NCI-H1105 (cell line): ENCODE measurements at regions not wholly inside any gene's neighbourhood (a gene's known extent, or its start where the extent isn't known, plus 50 kb on each side); places are given as distances from the start of the nearest gene placed in this dataset.

Experiments
- DNase-seq: peaks from one replicate; lab custom pipeline; 2025; lab: John Stamatoyannopoulos, UW

DNA sequence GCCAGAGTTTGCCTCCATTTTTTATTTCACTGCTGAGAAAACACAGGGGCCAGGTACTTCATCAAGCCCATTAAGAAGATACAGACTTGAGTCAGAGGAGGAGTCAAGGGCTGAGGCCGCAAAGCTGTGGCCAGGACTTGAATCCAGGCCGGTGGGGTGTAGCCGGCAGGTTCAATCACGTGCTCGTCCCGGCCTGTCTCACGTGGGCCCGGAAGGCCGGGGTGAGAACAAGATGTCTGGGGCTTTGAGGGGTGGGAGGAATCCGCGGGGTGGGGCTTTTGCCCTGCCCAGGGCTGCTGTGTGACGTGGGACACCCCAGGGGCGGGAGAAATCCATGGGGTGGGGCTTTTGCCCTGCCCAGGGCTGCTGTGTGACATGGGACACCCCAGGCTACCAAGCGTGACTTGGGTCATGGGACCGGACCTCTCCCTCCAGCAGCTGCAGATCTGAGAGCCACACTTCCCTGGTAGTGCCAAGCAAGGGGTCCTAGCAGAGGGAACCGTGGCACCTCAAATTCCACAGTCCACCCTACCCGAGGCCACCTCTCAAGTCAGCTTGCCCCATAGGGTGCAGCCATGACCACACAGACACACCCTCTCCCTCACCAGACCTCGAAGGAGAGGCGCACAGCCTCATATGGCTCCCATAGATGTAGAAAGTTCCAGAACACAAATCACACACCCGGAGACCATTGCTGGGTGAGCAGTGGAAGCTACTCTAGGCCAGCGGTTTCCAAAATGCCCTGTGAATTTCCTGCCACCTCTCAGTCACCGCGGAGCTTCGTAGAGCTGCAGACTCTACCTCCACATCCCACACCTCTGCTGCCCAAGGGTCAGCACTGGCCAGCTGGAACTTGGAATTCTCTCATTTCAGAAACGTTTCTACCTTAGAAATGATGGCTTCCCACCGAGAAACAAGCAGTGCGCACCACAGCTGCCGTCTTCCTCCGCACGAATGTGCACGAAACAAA is 156.1 kb downstream of the DLL1 start:
- no peak for DNase-seq

DNA sequence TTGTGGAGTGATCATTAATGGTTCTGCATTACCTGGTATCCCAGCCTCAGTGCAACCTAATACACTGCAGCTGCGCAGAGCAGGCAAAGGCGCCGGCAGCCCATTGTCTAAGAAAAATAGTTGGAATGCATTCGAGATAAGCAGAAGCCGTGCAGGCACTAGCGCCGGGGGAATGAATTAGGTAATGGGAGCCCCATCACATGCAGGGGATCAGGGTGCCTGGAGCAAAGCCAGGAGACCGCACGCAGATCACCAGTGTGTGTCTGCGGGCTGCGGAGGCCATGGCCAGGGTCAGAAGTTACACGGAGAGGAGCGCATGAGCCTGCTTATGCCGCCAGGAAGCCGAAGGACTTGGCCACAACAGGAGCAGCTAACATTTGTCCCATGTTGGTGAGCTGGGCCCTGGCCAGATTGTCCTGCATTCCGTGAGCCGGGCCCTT is 156.8 kb downstream of the DLL1 start:
- peak; percentile 92 for DNase-seq

DNA sequence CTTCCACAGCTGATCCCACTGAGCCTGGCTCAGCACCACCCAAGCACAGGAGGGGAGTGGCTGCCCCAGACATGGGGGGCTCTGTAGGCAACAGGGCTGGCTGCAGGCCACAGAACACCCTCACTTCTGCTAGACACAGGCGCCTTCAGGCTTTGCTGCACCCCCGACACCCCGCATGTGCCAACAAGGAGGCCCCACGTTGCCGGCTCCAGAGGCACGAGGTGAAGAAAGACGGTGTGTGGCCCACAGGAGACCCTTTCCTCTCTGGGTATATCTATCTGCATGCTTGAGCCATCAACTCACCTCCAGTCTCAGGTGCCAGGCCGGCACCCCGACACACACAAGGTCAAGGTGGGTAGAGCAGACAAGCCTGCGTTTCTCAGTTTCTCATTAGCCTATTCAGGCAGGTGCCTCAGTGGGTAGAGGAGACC is 158.3 kb downstream of the DLL1 start:
- no peak for DNase-seq

DNA sequence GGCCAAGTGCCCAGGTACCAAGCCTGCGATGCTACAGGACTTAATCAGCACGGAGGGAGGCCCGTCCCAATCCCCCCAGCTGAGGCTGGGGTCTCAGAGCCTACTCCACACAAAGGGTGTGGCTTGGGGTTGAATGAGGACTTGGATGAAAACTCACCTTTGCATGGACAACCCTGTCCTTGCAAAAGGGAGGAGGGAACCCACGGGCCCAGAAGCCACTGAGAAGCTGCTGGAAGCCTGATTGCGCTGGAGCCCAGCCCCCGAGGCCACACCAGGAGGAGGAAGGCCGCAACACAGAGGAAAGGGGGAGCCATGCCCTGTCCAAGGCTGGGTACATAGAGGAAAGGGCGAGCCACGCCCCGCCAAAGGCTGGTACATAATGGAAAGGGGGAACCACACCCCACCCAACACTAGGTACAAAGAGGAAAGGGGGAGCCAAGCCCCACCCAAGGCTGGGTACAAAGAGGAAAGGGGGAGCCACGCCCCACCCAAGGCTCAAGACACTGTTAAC is 158.8 kb downstream of the DLL1 start:
- no peak for DNase-seq

DNA sequence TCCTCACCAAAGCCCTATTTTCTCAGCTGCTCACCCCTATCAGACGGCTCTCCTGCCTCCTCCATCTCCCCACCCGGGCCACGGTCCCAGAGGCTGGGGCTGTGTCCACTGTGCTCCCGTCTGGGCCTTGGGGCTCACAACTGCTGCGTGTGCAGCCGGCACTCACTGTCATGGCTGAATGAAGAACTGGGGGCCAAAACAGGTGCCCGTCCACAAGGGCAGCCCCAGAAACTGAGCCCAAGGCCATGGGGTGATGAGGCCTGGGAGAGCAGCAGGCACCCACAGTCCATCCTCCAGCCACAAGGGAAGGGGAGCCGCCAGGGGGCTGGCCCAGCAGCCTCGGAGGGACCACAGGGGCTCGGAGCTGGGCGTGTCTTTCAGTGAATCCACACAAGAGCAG is 159.5 kb downstream of the DLL1 start:
- no peak for DNase-seq

DNA sequence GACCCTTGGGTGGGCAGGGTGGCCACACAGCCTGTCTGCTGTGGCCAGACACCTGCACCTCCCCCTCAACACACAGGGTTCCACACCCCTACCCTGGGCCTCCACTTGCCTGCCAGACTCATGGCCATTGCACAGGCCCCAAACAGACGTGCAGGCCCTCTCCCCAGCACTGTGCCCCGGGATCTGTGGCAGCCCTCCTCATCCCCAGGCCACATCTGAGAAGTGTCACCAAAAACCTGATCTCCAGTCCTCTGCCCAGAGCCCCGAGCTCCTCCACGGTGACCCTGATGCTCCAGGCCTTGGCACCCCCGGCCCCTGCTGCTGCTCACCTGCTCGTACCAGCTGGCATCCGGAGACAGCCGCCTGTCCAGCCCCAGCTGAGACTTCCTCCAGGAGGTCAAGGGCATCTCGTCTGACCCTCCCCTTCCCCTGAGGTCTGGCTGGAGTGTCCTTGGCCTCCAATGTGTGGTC is 160.1 kb downstream of the DLL1 start:
- DNase-seq, result no peak

DNA sequence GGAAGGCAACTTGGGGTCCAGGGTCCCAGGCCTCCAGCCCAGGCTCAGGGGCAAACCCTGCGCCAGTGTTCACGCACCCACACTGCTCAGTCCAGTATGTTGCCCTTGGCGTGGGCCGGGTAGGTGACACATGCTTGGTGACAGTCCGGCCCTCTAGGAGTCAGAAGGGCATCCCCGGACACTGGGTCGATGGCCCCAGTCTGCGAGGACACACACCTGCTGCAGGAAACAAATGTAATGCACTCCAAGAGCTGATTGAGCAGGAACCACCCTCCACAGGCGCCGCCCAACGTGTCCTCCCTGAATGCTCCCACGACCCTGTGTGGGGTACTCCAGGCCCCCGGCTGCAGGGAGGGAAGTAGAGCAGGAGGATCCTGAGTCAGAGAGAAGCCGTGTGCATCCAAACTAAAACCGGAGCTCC is 160.7 kb downstream of the DLL1 start:
- DNase-seq, result no peak

DNA sequence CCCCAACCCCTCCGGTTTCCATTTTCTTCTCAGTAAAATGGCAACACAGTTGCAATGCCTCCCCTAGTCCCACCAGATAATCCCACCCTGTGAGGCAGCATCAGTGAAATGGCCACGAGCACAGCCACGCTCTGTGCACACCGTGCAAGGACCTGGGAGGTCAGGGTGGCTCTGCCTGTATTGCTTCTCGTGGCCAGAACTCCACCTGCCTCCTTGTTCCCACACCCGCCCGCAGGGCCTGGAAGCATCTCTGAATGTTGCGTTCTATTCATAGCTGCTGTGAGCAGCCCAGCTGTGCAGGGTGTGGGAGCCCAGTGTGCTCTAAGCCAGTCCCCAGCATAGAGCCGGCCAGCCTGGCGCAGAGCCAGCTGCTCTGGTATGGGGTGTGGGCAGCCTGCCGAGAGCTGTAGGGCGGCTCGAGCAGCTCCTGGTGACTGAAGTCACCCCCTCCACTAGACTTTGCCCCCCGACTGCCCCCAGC is 161.1 kb downstream of the DLL1 start:
- peak; percentile 98 for DNase-seq

DNA sequence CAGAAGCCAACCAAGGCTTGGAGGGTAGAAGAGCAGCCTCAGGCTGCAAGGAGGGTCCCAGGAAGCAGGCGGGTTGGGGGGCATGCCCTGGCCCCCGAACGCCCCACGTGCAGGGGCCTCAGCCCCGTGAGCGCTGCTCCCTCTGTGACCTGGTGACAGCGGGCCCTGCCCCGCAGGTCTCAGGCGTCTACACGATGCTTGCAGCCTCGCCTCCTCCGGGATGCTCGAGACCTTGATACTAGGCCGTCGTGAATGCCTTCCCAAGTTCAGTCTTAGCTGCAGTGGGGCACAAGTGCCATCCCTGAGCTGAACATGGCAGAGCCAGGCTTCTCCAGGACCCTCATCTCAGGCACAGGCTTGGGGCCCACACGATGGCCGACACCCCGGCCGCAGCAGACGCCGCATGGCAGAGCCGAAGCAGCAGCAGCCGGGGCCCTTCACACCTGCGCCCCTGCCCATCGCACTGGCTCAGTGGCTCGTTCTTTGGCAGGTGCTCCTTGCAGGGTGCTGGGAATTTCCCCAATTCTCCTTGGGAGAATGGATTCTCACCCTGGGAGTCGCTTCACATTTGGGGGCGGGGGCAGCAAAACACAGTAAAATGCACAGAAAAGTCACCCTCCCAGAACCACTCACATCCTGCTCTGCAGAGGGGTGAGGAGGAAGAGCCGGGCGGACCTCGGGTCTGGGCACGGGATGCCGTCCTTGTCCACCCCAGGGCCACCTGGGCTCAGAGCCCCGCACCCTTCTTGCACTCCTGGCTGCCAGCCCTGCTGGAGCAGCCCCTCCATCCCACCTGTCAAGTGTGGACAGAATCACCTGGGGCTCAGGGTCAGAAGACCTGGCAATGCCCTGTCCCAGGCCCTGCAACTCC is 161.8 kb downstream of the DLL1 start:
- no peak for DNase-seq

DNA sequence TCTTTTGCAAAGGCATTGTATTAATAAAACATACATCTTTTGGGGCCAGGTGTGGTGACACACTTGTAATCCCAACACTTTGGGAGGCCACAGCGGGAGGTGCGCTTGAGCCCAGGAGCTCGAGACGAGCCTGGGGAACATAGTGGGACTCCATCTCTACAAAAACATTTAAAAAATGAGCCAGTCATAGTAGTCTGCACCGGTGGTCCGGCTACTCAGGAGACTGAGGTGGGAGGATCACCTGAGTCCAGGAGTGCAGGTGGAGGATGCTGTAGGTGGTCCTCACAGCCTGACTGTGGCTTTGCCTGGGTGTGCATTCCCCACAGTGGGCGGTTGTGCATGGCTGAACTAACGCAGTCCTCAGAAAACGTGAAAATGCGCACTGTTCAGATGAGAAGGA is 162.5 kb downstream of the DLL1 start:
- DNase-seq, result no peak

DNA sequence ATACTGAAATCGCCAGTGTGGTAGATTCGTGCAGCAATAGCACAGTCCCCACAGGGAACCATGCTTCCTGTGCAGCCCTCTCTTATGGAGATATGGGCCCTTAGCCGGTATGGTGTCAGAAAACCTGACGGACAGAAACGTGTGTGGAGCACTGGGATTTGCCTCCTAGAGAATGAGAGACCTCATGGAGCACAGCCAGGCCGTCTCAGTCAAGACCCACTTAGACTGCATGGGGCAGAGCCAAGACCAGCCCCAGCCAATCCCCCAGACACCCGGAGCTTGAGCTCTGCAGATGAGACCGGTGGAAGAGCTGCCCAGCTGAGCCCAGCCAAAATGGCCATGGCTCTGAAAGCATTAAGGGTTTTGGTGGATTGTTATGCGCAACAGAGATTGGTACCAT is 163.7 kb downstream of the DLL1 start:
- DNase-seq, result no peak

DNA sequence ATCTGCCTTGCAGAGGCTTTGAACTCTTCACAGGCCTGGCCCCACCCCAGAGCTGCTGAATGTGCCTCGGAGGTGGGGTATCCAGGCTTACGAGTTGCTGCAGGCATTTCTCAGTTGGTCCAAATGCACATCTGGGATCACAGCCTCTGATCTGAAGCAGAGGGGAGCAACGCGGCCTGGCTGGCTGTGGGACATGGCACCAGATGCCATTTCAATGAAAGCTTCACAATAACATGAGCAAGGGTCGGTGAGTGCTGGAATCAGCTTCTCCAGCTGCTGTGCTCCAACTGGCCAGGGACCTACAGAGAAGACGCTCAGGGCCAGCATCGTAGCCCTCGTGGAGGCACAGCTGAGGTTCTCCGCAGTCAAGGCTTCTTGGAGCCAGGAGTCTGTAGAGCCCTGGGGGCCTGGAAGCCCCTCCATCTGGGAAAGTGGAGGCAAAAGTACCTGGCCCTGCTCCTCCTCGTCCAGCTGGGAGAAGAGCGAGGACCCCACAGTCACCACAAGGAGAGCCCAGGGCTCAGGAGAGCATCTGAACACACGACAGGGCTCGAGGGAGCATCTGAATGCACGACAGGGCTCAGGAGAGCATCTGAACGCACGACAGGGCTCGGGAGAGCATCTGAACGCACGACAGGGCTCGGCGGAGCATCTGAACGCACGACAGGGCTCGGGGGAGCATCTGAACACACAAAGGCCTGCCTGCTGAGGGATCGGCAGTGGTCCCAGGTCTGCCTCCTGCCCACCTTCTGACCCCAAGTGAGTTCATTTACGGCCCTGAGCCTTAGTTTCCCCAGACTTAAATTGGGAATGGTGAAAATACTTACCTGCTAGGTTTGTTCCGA is 165.2 kb downstream of the DLL1 start:
- DNase-seq, result no peak

DNA sequence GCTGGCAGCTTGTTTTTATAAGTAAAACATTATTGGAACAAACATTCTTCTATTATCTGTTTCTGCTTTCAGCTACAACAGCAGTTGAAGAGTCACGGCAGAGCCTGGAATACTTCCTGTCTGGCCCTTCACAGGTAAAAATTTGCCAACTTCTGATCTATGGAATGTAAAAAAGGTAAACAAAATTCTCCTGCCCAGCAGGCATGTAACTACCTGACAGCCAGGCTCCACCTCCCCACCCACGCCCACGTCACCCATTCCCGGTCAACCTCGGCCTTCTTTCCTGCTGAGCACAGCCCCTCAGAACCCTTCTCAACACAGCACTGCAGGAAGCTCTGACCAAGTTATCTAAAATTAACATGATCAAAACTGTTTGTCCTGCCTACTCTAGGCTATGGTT is 166.0 kb downstream of the DLL1 start:
- DNase-seq, result no peak

DNA sequence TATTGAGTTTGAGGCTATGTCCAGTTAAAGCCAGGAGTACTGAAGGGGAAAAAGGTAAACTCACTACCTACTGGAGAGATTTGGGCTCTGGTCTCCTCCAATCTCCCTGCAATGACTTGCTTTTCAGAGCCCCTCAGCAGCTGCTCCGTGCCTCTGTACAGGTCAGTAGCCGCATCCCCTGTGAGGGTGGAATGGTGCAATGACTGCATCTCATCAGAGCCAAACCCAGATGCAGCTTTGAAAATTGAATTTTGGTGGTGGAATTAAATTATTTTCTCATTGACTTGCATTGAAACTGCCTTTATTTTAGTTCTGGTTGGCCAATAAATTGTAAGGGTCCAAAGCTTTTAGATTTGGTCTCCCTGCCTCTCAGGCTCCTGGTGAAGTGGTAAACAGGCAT is 166.7 kb downstream of the DLL1 start:
- no peak for DNase-seq

DNA sequence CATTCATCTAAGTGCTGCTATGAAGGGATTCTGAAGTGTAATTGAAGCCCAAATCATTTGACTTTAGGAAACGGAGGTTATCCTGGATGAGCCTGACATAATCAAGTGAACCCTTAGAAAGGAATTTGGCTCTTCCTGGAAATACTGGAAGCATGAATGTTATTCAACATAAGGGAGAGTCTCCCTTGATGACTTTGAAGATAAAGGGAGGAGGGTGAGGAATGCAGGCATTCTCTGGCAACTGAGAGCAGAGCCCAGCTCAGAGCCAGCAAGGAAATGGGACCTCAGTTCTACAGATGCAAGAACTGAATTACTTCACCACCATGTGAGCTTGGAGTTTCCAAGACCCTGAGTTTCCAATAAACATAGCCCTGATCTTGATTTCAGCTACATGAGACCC is 168.2 kb downstream of the DLL1 start:
- DNase-seq, result no peak

DNA sequence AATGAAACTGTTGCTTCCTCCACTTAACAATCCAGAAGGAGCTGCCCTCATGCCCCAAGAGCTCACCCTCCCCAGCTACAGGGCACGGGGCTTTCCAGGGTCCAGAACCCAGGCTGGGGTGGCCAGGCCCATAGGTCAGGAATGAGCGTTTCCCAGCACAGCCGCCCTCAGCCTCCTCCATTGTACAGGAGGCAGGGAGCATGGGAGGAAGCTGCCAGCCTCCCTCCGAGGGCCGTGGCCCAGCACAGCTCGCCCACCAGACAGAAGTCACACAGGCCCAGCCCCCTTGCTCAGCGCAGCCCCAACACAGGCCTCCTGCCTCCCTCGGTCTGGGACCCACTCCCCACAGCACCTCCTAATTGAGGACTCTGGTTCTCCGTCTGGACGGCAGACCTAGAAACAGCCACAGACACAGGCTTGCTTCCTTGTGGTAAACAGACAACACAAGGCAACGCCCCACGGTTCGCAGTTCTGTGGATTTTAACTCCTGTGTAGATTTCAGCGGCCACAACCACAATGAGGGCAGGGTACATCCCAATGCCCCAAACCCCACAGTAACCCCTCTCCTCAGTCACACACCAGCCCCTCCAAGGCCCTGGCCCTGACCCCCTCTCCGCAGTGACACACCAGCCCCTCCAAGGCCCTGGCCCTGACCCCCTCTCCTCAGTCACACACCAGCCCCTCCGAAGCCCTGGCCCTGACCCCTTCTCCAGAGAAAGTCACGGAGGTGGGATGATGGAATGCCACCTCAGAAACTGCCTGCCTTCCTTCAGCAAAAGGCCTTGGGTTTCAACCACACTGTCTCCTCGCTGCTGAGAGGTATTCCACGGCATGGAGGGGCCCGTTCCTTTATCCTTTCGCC is 173.5 kb downstream of the DLL1 start:
- DNase-seq, result no peak

DNA sequence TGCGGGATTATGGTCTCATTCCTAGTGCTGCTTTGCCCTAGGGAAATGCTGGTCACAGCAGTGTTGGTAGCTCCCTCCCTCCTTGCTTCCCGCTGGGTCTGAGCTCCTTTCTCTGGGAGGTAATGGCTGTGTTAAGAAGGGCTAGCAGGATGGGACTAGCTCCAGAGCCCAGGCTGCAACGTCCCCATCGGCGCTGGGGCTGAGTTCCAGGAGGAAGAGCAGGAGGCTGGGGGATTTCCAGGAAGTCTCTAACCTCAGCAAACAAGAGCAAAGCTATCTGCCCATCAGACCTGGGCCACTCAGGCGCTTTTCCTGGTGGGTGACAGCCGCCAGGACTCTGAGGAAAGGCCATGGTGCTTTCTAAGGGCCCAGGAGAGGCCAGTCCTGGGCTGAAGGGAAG is 174.2 kb downstream of the DLL1 start:
- DNase-seq, result no peak

DNA sequence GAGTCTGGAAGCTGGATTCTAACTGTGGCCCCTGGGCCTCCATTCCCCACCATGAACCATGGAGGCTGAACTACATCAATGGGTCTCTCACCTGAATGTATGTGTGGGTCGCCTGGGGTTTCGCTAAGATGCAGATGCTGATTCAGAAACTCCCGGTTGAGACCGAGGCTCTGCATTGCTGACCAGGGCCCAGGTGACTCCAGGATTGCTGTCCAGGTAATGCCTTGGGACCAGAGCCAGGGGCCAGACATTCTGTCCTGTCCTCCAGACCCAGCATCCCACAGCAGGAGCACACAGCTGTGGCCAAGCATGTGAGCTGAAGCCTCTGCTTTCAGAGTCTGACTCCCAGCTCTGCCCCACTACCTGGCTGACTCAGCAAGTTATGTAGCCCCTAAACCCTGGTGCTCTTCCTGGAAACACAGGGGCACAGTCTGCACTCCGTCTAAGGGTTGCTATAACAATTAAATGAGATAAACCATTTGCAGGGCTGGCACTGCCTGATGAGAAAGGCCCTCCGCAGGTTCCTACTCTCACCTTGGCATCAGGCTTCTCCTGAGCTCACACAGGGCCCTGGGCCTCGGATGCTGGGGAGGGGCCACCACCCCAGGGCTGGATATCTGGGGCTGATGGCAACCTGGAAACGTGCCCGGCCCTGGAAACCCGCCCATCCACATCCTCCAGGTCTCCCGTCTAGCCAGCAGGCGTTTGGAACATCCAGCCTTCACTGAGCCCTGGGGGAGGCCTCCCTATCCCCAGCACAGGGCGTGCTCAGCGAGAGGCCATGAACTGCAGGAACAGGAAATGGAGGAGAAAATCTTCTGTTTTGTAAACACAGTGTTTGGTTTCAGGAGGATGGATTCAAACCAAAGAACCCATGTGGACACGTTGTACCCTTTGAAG is 175.7 kb downstream of the DLL1 start:
- DNase-seq, result peak; percentile 63

DNA sequence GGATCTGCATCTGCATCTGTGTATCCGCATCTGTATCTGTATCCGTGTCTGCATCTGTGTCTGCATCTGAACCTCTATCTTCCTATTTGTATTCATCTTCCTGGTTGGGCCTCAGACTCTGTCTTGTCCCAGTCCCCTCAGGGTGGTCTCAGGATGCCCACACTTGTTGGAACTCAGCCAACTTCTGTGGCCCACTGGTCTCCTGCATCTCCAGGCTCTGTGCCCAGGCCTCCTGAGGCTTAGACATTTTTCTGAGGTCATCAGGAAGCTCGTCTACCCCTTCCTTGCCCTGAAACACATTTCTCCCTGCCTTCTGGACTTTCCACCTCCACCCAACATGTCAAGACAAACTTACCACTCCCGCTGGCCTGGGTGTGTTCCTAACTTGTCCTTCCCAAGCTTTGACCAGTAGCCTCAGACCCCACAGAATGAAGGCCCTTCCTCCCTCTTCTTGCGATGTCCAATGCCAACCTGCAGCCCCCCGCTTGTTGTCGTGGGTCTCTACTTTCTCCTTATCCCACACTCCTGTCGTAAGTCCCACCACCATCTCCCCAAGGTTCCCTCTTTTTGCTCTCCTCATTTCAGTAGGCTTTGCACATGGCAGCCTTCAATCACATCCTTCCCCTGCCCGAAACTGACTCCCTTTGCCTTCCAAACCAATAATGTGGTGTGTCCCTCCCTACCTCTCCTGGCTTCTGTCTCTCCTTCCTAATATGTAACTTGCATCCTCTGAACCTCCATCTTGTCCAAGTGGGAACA is 176.5 kb downstream of the DLL1 start:
- no peak for DNase-seq
